Osteoblast (primary cell): ENCODE measurements at regions not wholly inside any gene's neighbourhood (a gene's known extent, or its start where the extent isn't known, plus 50 kb on each side); places are given as distances from the start of the nearest gene placed in this dataset.

Experiments
- DNase-seq: peaks from one replicate; pipeline ENCODE4 v3.0.0; 2011; ENCODE audit warnings: low spot score, mixed read lengths; ENCODE audit not compliant: insufficient read length; ENCODE audit errors: missing footprints
- H2AFZ ChIP-seq: 2 replicates; pipeline ENCODE4 v1.6.0; 2011; ENCODE audit warnings: mild to moderate bottlenecking, low read length
- H3K27ac ChIP-seq: 2 replicates; pipeline ENCODE4 v1.5.1; 2011; ENCODE audit warnings: mild to moderate bottlenecking, low read depth, low read length, moderate library complexity
- H3K27me3 ChIP-seq: 2 replicates; pipeline ENCODE4 v1.6.0; 2012; ENCODE audit warnings: mild to moderate bottlenecking, control low read depth, inconsistent platforms, low read length, moderate library complexity; ENCODE audit not compliant: insufficient read depth
- H3K36me3 ChIP-seq: 2 replicates; pipeline ENCODE4 v1.5.1; 2011; ENCODE audit warnings: mild to moderate bottlenecking, low read length, control low read depth, moderate library complexity; ENCODE audit not compliant: insufficient read depth
- H3K4me1 ChIP-seq: 2 replicates; pipeline ENCODE4 v1.5.1; 2011; ENCODE audit warnings: mild to moderate bottlenecking, low read length, control low read depth, moderate library complexity; ENCODE audit not compliant: insufficient read depth
- H3K4me2 ChIP-seq: 2 replicates; pipeline ENCODE4 v1.6.0; 2011; ENCODE audit warnings: mild to moderate bottlenecking, low read length; ENCODE audit not compliant: insufficient read depth
- H3K4me3 ChIP-seq: fragments of 200-600 bp; sonication (generic); 3 replicates; pipeline ENCODE4 v1.5.1; 2012; ENCODE audit warnings: mild to moderate bottlenecking, low read length, inconsistent platforms; ENCODE audit not compliant: insufficient read depth
- H3K79me2 ChIP-seq: 2 replicates; pipeline ENCODE4 v1.6.0; 2012; ENCODE audit warnings: mild to moderate bottlenecking, low read length, control low read depth, inconsistent platforms; ENCODE audit not compliant: insufficient read depth
- H3K9me3 ChIP-seq: 2 replicates; pipeline ENCODE4 v1.5.1; 2011; ENCODE audit warnings: low read depth, low read length, control low read depth
- H4K20me1 ChIP-seq: 2 replicates; pipeline ENCODE4 v1.6.0; 2012; ENCODE audit warnings: mild to moderate bottlenecking, low read length, control low read depth; ENCODE audit not compliant: insufficient read depth
- CTCF ChIP-seq: IDR thresholded peaks from 2 replicates; pipeline ENCODE4 v1.5.1; 2011; ENCODE audit warnings: mild to moderate bottlenecking, low read depth, low read length, moderate library complexity; ENCODE audit errors: extremely low read depth

- Histone ChIP-seq H3K79me2 (no peaks in the 10 kb centered on the region), H3K4me1 (no peaks in the 10 kb centered on the region), H3K27me3 (no peaks in the 10 kb centered on the region), H3K36me3 (no peaks in the 10 kb centered on the region), H3K27ac (no peak overlapping the region), H3K9me3 (no peaks in the 10 kb centered on the region), H3K4me2 (no peak overlapping the region), H2AFZ (no peak overlapping the region), H3K4me3 (no peak overlapping the region), H4K20me1 (no peaks in the 10 kb centered on the region)
- no peak for TF ChIP-seq CTCF
- DNase-seq = peak; percentile 27
These were observed 568.3 kb downstream of the FSCB start for GRCh38 chr14:43938588-43939281.

GRCh38 chr14:43937001-43937400 is 570.1 kb downstream of the FSCB start:
- Histone ChIP-seq H3K4me1 (no peaks in the 10 kb centered on the region), H4K20me1 (no peaks in the 10 kb centered on the region), H3K27ac (no peak overlapping the region)

GRCh38 chr14:43934102-43934501 is 573.0 kb downstream of the FSCB start:
- DNase-seq = no peak
- no peak for TF ChIP-seq CTCF
- no peaks in the 10 kb centered on the region for H3K36me3 ChIP-seq
- no peak overlapping the region for H3K4me3 ChIP-seq
- H4K20me1 ChIP-seq = no peaks in the 10 kb centered on the region
- no peak overlapping the region for H3K4me2 ChIP-seq
- H3K27me3 ChIP-seq = no peaks in the 10 kb centered on the region
- H3K79me2 ChIP-seq = no peaks in the 10 kb centered on the region
- no peak overlapping the region for H3K27ac ChIP-seq
- no peaks in the 10 kb centered on the region for H3K9me3 ChIP-seq
- H2AFZ ChIP-seq = no peak overlapping the region
- H3K4me1 ChIP-seq = no peaks in the 10 kb centered on the region

More at GRCh38 chr14:43937001-43937400, 570.1 kb downstream of the FSCB start:
- no peak overlapping the region for H3K4me3 ChIP-seq
- TF ChIP-seq CTCF = no peak
- H3K4me2 ChIP-seq = no peak overlapping the region
- H3K36me3 ChIP-seq = no peaks in the 10 kb centered on the region
- DNase-seq = no peak
- no peak overlapping the region for H2AFZ ChIP-seq
- no peaks in the 10 kb centered on the region for H3K9me3 ChIP-seq
- no peaks in the 10 kb centered on the region for H3K27me3 ChIP-seq
- no peaks in the 10 kb centered on the region for H3K79me2 ChIP-seq

- TF ChIP-seq CTCF = no peak
- Histone ChIP-seq H3K4me3 (no peak overlapping the region), H4K20me1 (no peaks in the 10 kb centered on the region), H3K27ac (no peak overlapping the region), H2AFZ (no peak overlapping the region), H3K27me3 (no peaks in the 10 kb centered on the region), H3K9me3 (peaks cover 12% of the 10 kb centered on the region), H3K4me1 (no peaks in the 10 kb centered on the region), H3K36me3 (no peaks in the 10 kb centered on the region), H3K79me2 (no peaks in the 10 kb centered on the region), H3K4me2 (no peak overlapping the region)
- no peak for DNase-seq
These were observed 592.9 kb downstream of the FSCB start for GRCh38 chr14:43914041-43914693.
